PC-9 (cell line): ENCODE measurements at regions not wholly inside any gene's neighbourhood (a gene's known extent, or its start where the extent isn't known, plus 50 kb on each side); places are given as distances from the start of the nearest gene placed in this dataset.
"Not testable (repeated sequence)": the region's sequence is repeated elsewhere in the genome, so short reads cannot be mapped to it uniquely, and the experiment has no call there.

Experiments
- BruUV-seq: library from RNA; stranded (reverse); fragments of 400-500 nt; replicated peaks from 2 replicates; lab custom pipeline; 2021; lab: Mats Ljungman, UMichigan
- CTCF ChIA-PET: fragments of 300-600 bp; sonication (Branson Sonifier 250); formaldehyde crosslinking; loops from one replicate; lab custom pipeline; 2022; ENCODE audit warnings: antibody characterized with exemption; lab: Charles Lee
- POLR2A ChIA-PET: fragments of 300-600 bp; sonication (Branson Sonifier 250); formaldehyde crosslinking; loops from one replicate; lab custom pipeline; 2022; ENCODE audit warnings: antibody characterized with exemption; ENCODE audit not compliant: unreplicated experiment; lab: Charles Lee
- DNase-seq, 2 experiments: peaks; one replicate each; pipeline versions ENCODE4 v3.0.0 to v3.0.0-alpha.2; 2015 to 2022; ENCODE audit warnings: mixed read lengths in 1 of 2
- H2AFZ ChIP-seq: fragments of 200-600 bp; sonication (generic); 2 replicates; pipeline ENCODE4 v1.8.1; 2017; ENCODE audit warnings: antibody characterized with exemption
- H3F3A ChIP-seq: fragments of 200-600 bp; sonication (generic); 2 replicates; pipeline ENCODE4 v1.8.1; 2017; ENCODE audit warnings: antibody characterized with exemption, mild to moderate bottlenecking, low read depth; ENCODE audit not compliant: insufficient read depth
- H3K27ac ChIP-seq: fragments of 200-600 bp; sonication (generic); 2 replicates; pipeline ENCODE4 v1.6.1; 2016; ENCODE audit warnings: mixed run types
- H3K27me3 ChIP-seq: fragments of 200-600 bp; sonication (generic); 2 replicates; pipeline ENCODE4 v1.6.1; 2016; ENCODE audit warnings: low read depth, mixed run types; ENCODE audit not compliant: insufficient read depth
- H3K36me3 ChIP-seq: fragments of 200-600 bp; sonication (generic); 2 replicates; pipeline ENCODE4 v1.6.1; 2016; ENCODE audit warnings: low read depth, mixed run types
- H3K4me1 ChIP-seq: fragments of 200-600 bp; sonication (generic); replicated peaks from 2 replicates; pipeline ENCODE4 v1.6.1; 2016; ENCODE audit warnings: mixed run types; ENCODE audit not compliant: insufficient read depth
- H3K4me2 ChIP-seq: fragments of 200-600 bp; sonication (generic); 2 replicates; pipeline ENCODE4 v1.6.1; 2017; ENCODE audit warnings: mixed run types
- H3K4me3 ChIP-seq: fragments of 200-600 bp; sonication (generic); 2 replicates; pipeline ENCODE4 v1.6.1; 2016; ENCODE audit warnings: mixed run types
- H3K79me2 ChIP-seq: fragments of 200-600 bp; sonication (generic); 2 replicates; pipeline ENCODE4 v1.6.1; 2017; ENCODE audit warnings: low read depth, mixed run types
- H3K9me2 ChIP-seq: fragments of 200-600 bp; sonication (generic); 2 replicates; pipeline ENCODE4 v1.8.1; 2017; ENCODE audit warnings: mild to moderate bottlenecking; ENCODE audit not compliant: insufficient read depth
- H3K9me3 ChIP-seq: fragments of 200-600 bp; sonication (generic); 2 replicates; pipeline ENCODE4 v1.8.1; 2016; ENCODE audit warnings: low read depth; ENCODE audit not compliant: insufficient read depth
- H4K20me1 ChIP-seq: fragments of 200-600 bp; sonication (generic); 2 replicates; pipeline ENCODE4 v1.8.1; 2017; ENCODE audit not compliant: insufficient read depth
- EZH2 ChIP-seq: fragments of 200-600 bp; sonication (generic); IDR thresholded peaks from 2 replicates; pipeline ENCODE4 v1.8.0; 2017; ENCODE audit warnings: antibody characterized with exemption, low read depth
- intact Hi-C: fragments of 100-400 bp; cut with micrococcal nuclease; formaldehyde crosslinking; loops from one replicate; pipeline ENCODE4 v1.10.0; 2022; ENCODE audit not compliant: unreplicated experiment
- TF ChIP-seq, protein P1 (sequence below): fragments of 200-600 bp; sonication (generic); conservative IDR thresholded peaks from 2 replicates; pipeline ENCODE4 v1.6.1; 2017; ENCODE audit warnings: mixed run types, antibody characterized with exemption, mild to moderate bottlenecking, moderate library complexity

DNA sequence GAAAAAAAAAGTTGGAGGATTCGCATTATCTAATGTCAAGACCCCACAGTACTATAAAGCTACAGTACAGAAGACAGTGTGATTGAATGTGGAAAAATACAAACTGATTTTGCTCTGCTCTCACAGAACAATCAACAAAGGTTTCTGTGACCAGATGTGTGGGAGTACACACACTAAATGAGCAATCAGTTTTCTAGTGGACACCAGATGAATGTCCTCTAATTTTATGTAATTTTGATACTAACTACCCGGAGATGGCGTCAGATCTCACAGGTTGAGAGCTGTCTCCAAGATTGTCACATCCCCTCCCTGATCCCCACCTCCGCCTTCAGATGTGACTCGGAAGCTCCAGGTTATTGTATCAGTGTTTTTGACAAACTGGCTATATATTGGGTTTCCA, 81.9 kb upstream of the HUWE1 start:
- Histone ChIP-seq H3K27ac (no peak overlapping the region), H3K27me3 (no peaks in the 10 kb centered on the region), H2AFZ (no peak overlapping the region), H4K20me1 (no peaks in the 10 kb centered on the region), H3K79me2 (no peaks in the 10 kb centered on the region), H3K9me3 (no peaks in the 10 kb centered on the region), H3K4me1 (no peaks in the 10 kb centered on the region), H3K9me2 (no peaks in the 10 kb centered on the region), H3K36me3 (no peaks in the 10 kb centered on the region), H3K4me3 (no peak overlapping the region), H3K4me2 (no peak overlapping the region), H3F3A (no peaks in the 10 kb centered on the region)
- intact Hi-C loops: no loop called here
- no TSS peak for BruUV-seq
- TF ChIP-seq EZH2: no peak
- TF ChIP-seq, protein P1, sequence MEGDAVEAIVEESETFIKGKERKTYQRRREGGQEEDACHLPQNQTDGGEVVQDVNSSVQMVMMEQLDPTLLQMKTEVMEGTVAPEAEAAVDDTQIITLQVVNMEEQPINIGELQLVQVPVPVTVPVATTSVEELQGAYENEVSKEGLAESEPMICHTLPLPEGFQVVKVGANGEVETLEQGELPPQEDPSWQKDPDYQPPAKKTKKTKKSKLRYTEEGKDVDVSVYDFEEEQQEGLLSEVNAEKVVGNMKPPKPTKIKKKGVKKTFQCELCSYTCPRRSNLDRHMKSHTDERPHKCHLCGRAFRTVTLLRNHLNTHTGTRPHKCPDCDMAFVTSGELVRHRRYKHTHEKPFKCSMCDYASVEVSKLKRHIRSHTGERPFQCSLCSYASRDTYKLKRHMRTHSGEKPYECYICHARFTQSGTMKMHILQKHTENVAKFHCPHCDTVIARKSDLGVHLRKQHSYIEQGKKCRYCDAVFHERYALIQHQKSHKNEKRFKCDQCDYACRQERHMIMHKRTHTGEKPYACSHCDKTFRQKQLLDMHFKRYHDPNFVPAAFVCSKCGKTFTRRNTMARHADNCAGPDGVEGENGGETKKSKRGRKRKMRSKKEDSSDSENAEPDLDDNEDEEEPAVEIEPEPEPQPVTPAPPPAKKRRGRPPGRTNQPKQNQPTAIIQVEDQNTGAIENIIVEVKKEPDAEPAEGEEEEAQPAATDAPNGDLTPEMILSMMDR: no peak
- no peak for DNase-seq
- POLR2A ChIA-PET: no interaction called here
- CTCF ChIA-PET: no interaction called here

DNA sequence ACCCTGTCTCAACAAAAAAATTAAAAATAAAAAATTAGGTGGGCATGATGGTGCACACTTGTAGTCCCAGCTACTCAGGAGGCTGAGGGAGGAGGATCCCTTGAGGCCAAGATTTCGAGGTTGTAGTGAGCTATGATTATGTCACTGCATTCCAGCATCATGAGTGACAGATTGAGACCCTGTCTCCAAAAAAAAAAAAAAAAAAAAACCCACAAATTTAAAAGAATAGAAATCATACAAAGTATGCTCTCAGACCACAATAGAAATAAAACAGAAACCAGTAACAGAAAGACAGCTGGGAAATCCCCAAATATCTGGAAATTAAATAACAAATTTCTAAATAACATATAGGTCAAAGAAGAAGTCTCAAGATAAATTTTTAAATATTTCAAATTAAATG, 81.0 kb upstream of the HUWE1 start:
- Histone ChIP-seq H3K27ac (no peak overlapping the region), H3F3A (no peaks in the 10 kb centered on the region), H3K9me3 (no peaks in the 10 kb centered on the region), H3K4me3 (no peak overlapping the region), H3K36me3 (no peaks in the 10 kb centered on the region), H3K4me2 (no peak overlapping the region), H4K20me1 (no peaks in the 10 kb centered on the region), H3K27me3 (no peaks in the 10 kb centered on the region), H3K9me2 (no peaks in the 10 kb centered on the region), H3K4me1 (no peaks in the 10 kb centered on the region), H2AFZ (no peak overlapping the region), H3K79me2 (no peaks in the 10 kb centered on the region)
- no peak for DNase-seq
- intact Hi-C loops: no loop called here
- TF ChIP-seq, protein P1: no peak
- no peak for TF ChIP-seq EZH2
- POLR2A ChIA-PET: no interaction called here
- CTCF ChIA-PET: no interaction called here
- BruUV-seq: no TSS peak

DNA sequence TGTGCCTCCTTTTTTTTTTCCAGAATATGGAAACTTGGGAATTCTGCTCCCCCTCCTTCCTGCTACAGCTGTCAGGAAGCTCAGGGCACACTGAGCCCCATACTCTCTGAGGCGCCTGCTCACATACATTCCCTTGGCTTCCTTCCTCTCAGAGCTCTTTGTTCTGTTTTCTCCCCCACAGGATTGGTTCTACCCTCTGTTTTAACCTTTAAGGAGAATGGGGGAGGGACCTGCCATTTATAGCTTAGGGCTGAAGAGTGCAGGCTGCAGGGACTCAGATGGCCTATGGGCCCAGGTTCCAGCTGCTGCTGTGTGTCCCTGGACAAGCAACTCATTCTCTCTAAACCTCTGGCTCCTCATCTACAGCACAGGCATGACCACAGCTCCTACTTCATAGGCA, 70.7 kb upstream of the HUWE1 start:
- intact Hi-C loops, H3K27ac ChIP-seq, CTCF ChIA-PET: not testable (repeated sequence)

DNA sequence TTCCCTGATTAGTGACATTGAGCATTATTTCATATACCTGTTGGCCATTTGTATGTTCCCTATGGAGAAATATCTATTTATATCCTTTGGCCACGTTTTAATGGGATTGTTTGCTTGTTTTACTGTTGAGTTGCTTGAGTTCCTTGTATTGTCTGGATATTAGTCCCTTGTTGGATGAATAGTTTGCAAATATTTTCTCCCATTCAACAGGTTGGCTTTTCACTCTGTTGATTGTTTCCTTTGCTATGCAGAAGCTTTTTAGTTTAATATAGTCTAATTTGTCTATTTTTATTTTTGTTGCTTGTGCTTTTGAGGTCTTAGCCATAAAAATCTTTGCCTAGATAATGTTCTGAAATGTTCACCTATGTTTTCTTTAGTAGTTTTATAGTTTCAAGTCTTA, 60.2 kb upstream of the HUWE1 start:
- Histone ChIP-seq H3K36me3 (no peaks in the 10 kb centered on the region), H3K79me2 (no peaks in the 10 kb centered on the region), H2AFZ (no peak overlapping the region), H3K4me1 (no peaks in the 10 kb centered on the region), H3K9me3 (no peaks in the 10 kb centered on the region), H3K4me3 (no peak overlapping the region), H3K4me2 (no peak overlapping the region), H3K27me3 (no peaks in the 10 kb centered on the region), H3F3A (peaks cover 7% of the 10 kb centered on the region; the same call in 1 of the 2 replicates), H3K27ac (no peak overlapping the region), H4K20me1 (no peaks in the 10 kb centered on the region), H3K9me2 (no peaks in the 10 kb centered on the region)
- no TSS peak for BruUV-seq
- ChIA-PET CTCF (no interaction called here), POLR2A (no interaction called here)
- no peak for DNase-seq
- TF ChIP-seq EZH2: no peak
- TF ChIP-seq, protein P1: no peak
- intact Hi-C loops: no loop called here

More for the DNA sequence above, 70.7 kb upstream of the HUWE1 start:
- H3K36me3 ChIP-seq, H4K20me1 ChIP-seq, H3K27me3 ChIP-seq, H3K79me2 ChIP-seq, H3K4me3 ChIP-seq, H2AFZ ChIP-seq, DNase-seq, H3K9me2 ChIP-seq, POLR2A ChIA-PET, H3K9me3 ChIP-seq, H3K4me1 ChIP-seq, H3F3A ChIP-seq, BruUV-seq, H3K4me2 ChIP-seq: not testable (repeated sequence)
